NCI-H748 (cell line): ENCODE measurements at regions not wholly inside any gene's neighbourhood (a gene's known extent, or its start where the extent isn't known, plus 50 kb on each side); places are given as distances from the start of the nearest gene placed in this dataset.
"Not testable (repeated sequence)": the region's sequence is repeated elsewhere in the genome, so short reads cannot be mapped to it uniquely, and the experiment has no call there.

Source experiments
- DNase-seq: peaks from one replicate; lab custom pipeline; 2025; ENCODE audit not compliant: unreplicated experiment; lab: John Stamatoyannopoulos, UW

GRCh38 chrX:95762716-95763115, 921.9 kb upstream of the DIAPH2 start:
- no peak for DNase-seq

- peak; percentile 18 for DNase-seq
Observed at GRCh38 chrX:95764972-95765451, 919.6 kb upstream of the DIAPH2 start.

- not testable (repeated sequence) for DNase-seq
Observed at GRCh38 chrX:95771198-95771597, 913.4 kb upstream of the DIAPH2 start.

GRCh38 chrX:95791876-95792275, 892.8 kb upstream of the DIAPH2 start:
- DNase-seq = no peak

GRCh38 chrX:95797344-95797743, 887.3 kb upstream of the DIAPH2 start:
- DNase-seq = no peak

- no peak for DNase-seq
Observed at GRCh38 chrX:95823796-95824195, 860.8 kb upstream of the DIAPH2 start.

GRCh38 chrX:95835223-95835622, 849.4 kb upstream of the DIAPH2 start:
- no peak for DNase-seq

GRCh38 chrX:95836517-95836916, 848.1 kb upstream of the DIAPH2 start:
- no peak for DNase-seq

- no peak for DNase-seq
Observed at GRCh38 chrX:95841863-95842262, 842.8 kb upstream of the DIAPH2 start.

- DNase-seq = no peak
Observed at GRCh38 chrX:95860127-95860526, 824.5 kb upstream of the DIAPH2 start.

GRCh38 chrX:95875661-95876060, 809.0 kb upstream of the DIAPH2 start:
- no peak for DNase-seq

- DNase-seq = no peak
Observed at GRCh38 chrX:95878874-95879273, 805.8 kb upstream of the DIAPH2 start.

- DNase-seq = no peak
Observed at GRCh38 chrX:95884186-95884585, 800.5 kb upstream of the DIAPH2 start.

GRCh38 chrX:95885074-95885473, 799.6 kb upstream of the DIAPH2 start:
- no peak for DNase-seq

- DNase-seq = no peak
Observed at GRCh38 chrX:95889279-95889678, 795.4 kb upstream of the DIAPH2 start.

GRCh38 chrX:95893636-95894035, 791.0 kb upstream of the DIAPH2 start:
- no peak for DNase-seq

GRCh38 chrX:95903490-95903889, 781.2 kb upstream of the DIAPH2 start:
- no peak for DNase-seq

- DNase-seq = no peak
Observed at GRCh38 chrX:95903975-95904374, 780.7 kb upstream of the DIAPH2 start.

- DNase-seq = no peak
Observed at GRCh38 chrX:95907081-95907480, 777.6 kb upstream of the DIAPH2 start.

- no peak for DNase-seq
Observed at GRCh38 chrX:95911062-95911461, 773.6 kb upstream of the DIAPH2 start.

- DNase-seq = no peak
Observed at GRCh38 chrX:95919605-95920004, 765.0 kb upstream of the DIAPH2 start.

GRCh38 chrX:95945528-95945927, 739.1 kb upstream of the DIAPH2 start:
- DNase-seq = no peak

GRCh38 chrX:95949588-95949987, 735.1 kb upstream of the DIAPH2 start:
- no peak for DNase-seq

GRCh38 chrX:95950679-95951078, 734.0 kb upstream of the DIAPH2 start:
- no peak for DNase-seq
